ENCODE measurements at regions not wholly inside any gene's neighbourhood (a gene's known extent, or its start where the extent isn't known, plus 50 kb on each side); places are given as distances from the start of the nearest gene placed in this dataset.

GRCh38 chr3:157836022-157836421 is 270.2 kb downstream of the SHOX2 start:
- H3K4me1 ChIP-seq (ENCODE audit: control insufficient read depth in 1 of 2, extremely low read depth in 1 of 2, insufficient read depth in 2 of 2, low read length in 2 of 2): no peaks in the 10 kb centered on the region
- H3K27me3 Mint-ChIP-seq: peaks cover 0 to 8% of the 10 kb centered on the region in 2 donors
- POLR2A ChIA-PET: no interaction called here
- no peaks in the 10 kb centered on the region for H3K4me1 Mint-ChIP-seq
- no peaks in the 10 kb centered on the region for H3K9me3 ChIP-seq
- H3K27me3 ChIP-seq (replicated peaks in 1 of 2; ENCODE audit: control insufficient read depth in 2 of 2, extremely low read depth in 1 of 2, insufficient read depth in 2 of 2, low read length in 1 of 2): no peaks in the 10 kb centered on the region
- DNase-seq (no peak), ATAC-seq (replicated peaks in 1 of 4) (no peak)
- WGBS (ENCODE audit: insufficient coverage): 87% methylated on average over 6 of the region's 7 CpGs
- H3K36me3 Mint-ChIP-seq: no peaks in the 10 kb centered on the region
- H3K4me3 ChIP-seq (ENCODE audit: control insufficient read depth in 1 of 2, extremely low read depth in 1 of 2, low read length in 1 of 2): no peak overlapping the region
- no peak overlapping the region for H3K27ac Mint-ChIP-seq
- CTCF ChIA-PET: no interaction called here
- no peak overlapping the region for H3K4me3 Mint-ChIP-seq
- H3K9me3 Mint-ChIP-seq: peaks cover 0 to 4% (median 2%) of the 10 kb centered on the region in 3 donors
- no peak overlapping the region for H3K27ac ChIP-seq (ENCODE audit: low read length)
- no peaks in the 10 kb centered on the region for H3K36me3 ChIP-seq (ENCODE audit: control insufficient read depth in 2 of 2, extremely low read depth in 1 of 2, insufficient read depth in 1 of 2, low read length in 1 of 2)

- no peaks in the 10 kb centered on the region for H3K36me3 Mint-ChIP-seq
- POLR2A ChIA-PET: no interaction called here
These were observed 273.6 kb downstream of the SHOX2 start for GRCh38 chr3:157832588-157832987.

GRCh38 chr3:157830556-157831236 is 275.5 kb downstream of the SHOX2 start:
- no peaks in the 10 kb centered on the region for H3K36me3 ChIP-seq (ENCODE audit: control insufficient read depth in 2 of 2, extremely low read depth in 1 of 2, insufficient read depth in 1 of 2, low read length in 1 of 2)
- ATAC-seq (replicated peaks in 1 of 4): no peak
- 79% methylated on average over 3 of the region's 7 CpGs for WGBS (ENCODE audit: insufficient coverage)
- CTCF ChIA-PET: no interaction called here
- H3K27ac ChIP-seq (ENCODE audit: low read length): no peak overlapping the region
- H3K27me3 ChIP-seq (replicated peaks in 1 of 2; ENCODE audit: control insufficient read depth in 2 of 2, extremely low read depth in 1 of 2, insufficient read depth in 2 of 2, low read length in 1 of 2): no peaks in the 10 kb centered on the region
- no peak overlapping the region for H3K4me3 ChIP-seq (ENCODE audit: control insufficient read depth in 1 of 2, extremely low read depth in 1 of 2, low read length in 1 of 2)
- no peak for DNase-seq
- no peak overlapping the region for H3K27ac Mint-ChIP-seq
- no peaks in the 10 kb centered on the region for H3K36me3 Mint-ChIP-seq
- H3K4me1 Mint-ChIP-seq: no peaks in the 10 kb centered on the region
- POLR2A ChIA-PET: no interaction called here
- H3K4me1 ChIP-seq (ENCODE audit: control insufficient read depth in 1 of 2, extremely low read depth in 1 of 2, insufficient read depth in 2 of 2, low read length in 2 of 2): no peaks in the 10 kb centered on the region
- peaks cover 13 to 22% (median 13%) of the 10 kb centered on the region in 3 donors for H3K9me3 Mint-ChIP-seq
- no peaks in the 10 kb centered on the region for H3K9me3 ChIP-seq
- no peak overlapping the region for H3K4me3 Mint-ChIP-seq
- H3K27me3 Mint-ChIP-seq: peaks cover 0 to 4% of the 10 kb centered on the region in 2 donors

More at GRCh38 chr3:157832588-157832987, 273.6 kb downstream of the SHOX2 start:
- H3K4me3 Mint-ChIP-seq: no peak overlapping the region
- Histone ChIP-seq H3K9me3 (no peaks in the 10 kb centered on the region), H3K27ac (ENCODE audit: low read length) (no peak overlapping the region), H3K36me3 (ENCODE audit: control insufficient read depth in 2 of 2, extremely low read depth in 1 of 2, insufficient read depth in 1 of 2, low read length in 1 of 2) (no peaks in the 10 kb centered on the region), H3K4me1 (ENCODE audit: control insufficient read depth in 1 of 2, extremely low read depth in 1 of 2, insufficient read depth in 2 of 2, low read length in 2 of 2) (no peaks in the 10 kb centered on the region), H3K4me3 (ENCODE audit: control insufficient read depth in 1 of 2, extremely low read depth in 1 of 2, low read length in 1 of 2) (no peak overlapping the region), H3K27me3 (replicated peaks in 1 of 2; ENCODE audit: control insufficient read depth in 2 of 2, extremely low read depth in 1 of 2, insufficient read depth in 2 of 2, low read length in 1 of 2) (no peaks in the 10 kb centered on the region)
- WGBS (ENCODE audit: insufficient coverage): 83% methylated on average over 1 of the region's 3 CpGs
- peaks cover 13 to 15% (median 13%) of the 10 kb centered on the region in 3 donors for H3K9me3 Mint-ChIP-seq
- ATAC-seq (replicated peaks in 1 of 4) (no peak), DNase-seq (no peak)
- CTCF ChIA-PET: no interaction called here
- H3K4me1 Mint-ChIP-seq: no peaks in the 10 kb centered on the region
- peaks cover 0 to 4% of the 10 kb centered on the region in 2 donors for H3K27me3 Mint-ChIP-seq
- no peak overlapping the region for H3K27ac Mint-ChIP-seq

- Histone ChIP-seq H3K9me3 (no peaks in the 10 kb centered on the region), H3K4me1 (ENCODE audit: control insufficient read depth in 1 of 2, extremely low read depth in 1 of 2, insufficient read depth in 2 of 2, low read length in 2 of 2) (no peaks in the 10 kb centered on the region), H3K27ac (ENCODE audit: low read length) (no peak overlapping the region), H3K4me3 (ENCODE audit: control insufficient read depth in 1 of 2, extremely low read depth in 1 of 2, low read length in 1 of 2) (no peak overlapping the region), H3K27me3 (replicated peaks in 1 of 2; ENCODE audit: control insufficient read depth in 2 of 2, extremely low read depth in 1 of 2, insufficient read depth in 2 of 2, low read length in 1 of 2) (no peaks in the 10 kb centered on the region), H3K36me3 (ENCODE audit: control insufficient read depth in 2 of 2, extremely low read depth in 1 of 2, insufficient read depth in 1 of 2, low read length in 1 of 2) (no peaks in the 10 kb centered on the region)
- DNase-seq (no peak), ATAC-seq (replicated peaks in 1 of 4) (no peak)
- CTCF ChIA-PET: no interaction called here
- peaks cover 0 to 4% of the 10 kb centered on the region in 2 donors for H3K27me3 Mint-ChIP-seq
- no peak overlapping the region for H3K4me3 Mint-ChIP-seq
- POLR2A ChIA-PET: no interaction called here
- WGBS (ENCODE audit: insufficient coverage): no CpG with 5 or more reads among the region's 2 CpGs
- H3K27ac Mint-ChIP-seq: no peak overlapping the region
- H3K4me1 Mint-ChIP-seq: no peaks in the 10 kb centered on the region
- no peaks in the 10 kb centered on the region for H3K36me3 Mint-ChIP-seq
- H3K9me3 Mint-ChIP-seq: peaks cover 13 to 22% (median 13%) of the 10 kb centered on the region in 3 donors
These were observed 276.4 kb downstream of the SHOX2 start for GRCh38 chr3:157829786-157830185.

GRCh38 chr3:157824281-157824680 is 281.9 kb downstream of the SHOX2 start:
- Histone ChIP-seq H3K27ac (ENCODE audit: low read length) (no peak overlapping the region), H3K4me1 (ENCODE audit: control insufficient read depth in 1 of 2, extremely low read depth in 1 of 2, insufficient read depth in 2 of 2, low read length in 2 of 2) (no peaks in the 10 kb centered on the region), H3K36me3 (ENCODE audit: control insufficient read depth in 2 of 2, extremely low read depth in 1 of 2, insufficient read depth in 1 of 2, low read length in 1 of 2) (no peaks in the 10 kb centered on the region), H3K9me3 (no peaks in the 10 kb centered on the region), H3K4me3 (ENCODE audit: control insufficient read depth in 1 of 2, extremely low read depth in 1 of 2, low read length in 1 of 2) (no peak overlapping the region), H3K27me3 (replicated peaks in 1 of 2; ENCODE audit: control insufficient read depth in 2 of 2, extremely low read depth in 1 of 2, insufficient read depth in 2 of 2, low read length in 1 of 2) (no peaks in the 10 kb centered on the region)
- WGBS (ENCODE audit: insufficient coverage): 33% methylated on average over 1 of the region's 4 CpGs
- DNase-seq (no peak), ATAC-seq (replicated peaks in 1 of 4) (no peak)
- no peaks in the 10 kb centered on the region for H3K4me1 Mint-ChIP-seq
- H3K9me3 Mint-ChIP-seq: peaks cover 5 to 18% (median 9%) of the 10 kb centered on the region in 3 donors
- no peaks in the 10 kb centered on the region for H3K36me3 Mint-ChIP-seq
- H3K27me3 Mint-ChIP-seq: peaks cover 3 to 4% of the 10 kb centered on the region in 2 donors
- POLR2A ChIA-PET: no interaction called here
- H3K4me3 Mint-ChIP-seq: no peak overlapping the region
- H3K27ac Mint-ChIP-seq: no peak overlapping the region
- CTCF ChIA-PET: no interaction called here

DNA sequence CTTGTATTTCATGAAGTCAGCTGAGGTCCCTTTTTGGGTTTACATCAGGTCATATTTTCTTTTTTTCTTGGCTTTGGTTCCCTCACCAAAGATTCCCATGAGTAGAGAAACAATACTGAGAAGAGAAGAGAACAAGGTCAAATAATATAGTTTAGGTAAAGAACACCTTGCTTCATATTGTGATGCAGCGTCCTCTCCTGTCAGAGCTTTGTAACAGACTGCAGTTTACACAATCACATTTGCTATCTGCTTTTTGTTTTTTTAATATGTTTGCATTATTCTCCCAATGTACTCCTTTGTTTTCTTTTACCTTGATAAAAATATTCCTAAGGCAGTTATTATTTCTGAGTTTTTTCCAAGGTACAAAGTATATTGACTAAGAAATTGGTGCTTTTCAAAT is 283.2 kb downstream of the SHOX2 start:
- ChIA-PET POLR2A (no interaction called here), CTCF (no interaction called here)
- H3K27ac Mint-ChIP-seq: no peak overlapping the region
- no peak overlapping the region for H3K4me3 Mint-ChIP-seq
- ATAC-seq (replicated peaks in 1 of 4) (no peak), DNase-seq (no peak)
- WGBS (ENCODE audit: insufficient coverage): no CpG with 5 or more reads among the region's 1 CpG
- H3K36me3 Mint-ChIP-seq: no peaks in the 10 kb centered on the region
- Histone ChIP-seq H3K4me1 (ENCODE audit: control insufficient read depth in 1 of 2, extremely low read depth in 1 of 2, insufficient read depth in 2 of 2, low read length in 2 of 2) (no peaks in the 10 kb centered on the region), H3K4me3 (ENCODE audit: control insufficient read depth in 1 of 2, extremely low read depth in 1 of 2, low read length in 1 of 2) (no peak overlapping the region), H3K27ac (ENCODE audit: low read length) (no peak overlapping the region), H3K27me3 (replicated peaks in 1 of 2; ENCODE audit: control insufficient read depth in 2 of 2, extremely low read depth in 1 of 2, insufficient read depth in 2 of 2, low read length in 1 of 2) (no peaks in the 10 kb centered on the region), H3K9me3 (no peaks in the 10 kb centered on the region), H3K36me3 (ENCODE audit: control insufficient read depth in 2 of 2, extremely low read depth in 1 of 2, insufficient read depth in 1 of 2, low read length in 1 of 2) (no peaks in the 10 kb centered on the region)
- H3K9me3 Mint-ChIP-seq: peaks cover 0 to 12% (median 5%) of the 10 kb centered on the region in 3 donors
- H3K4me1 Mint-ChIP-seq: no peaks in the 10 kb centered on the region
- H3K27me3 Mint-ChIP-seq: peaks cover 3 to 4% of the 10 kb centered on the region in 2 donors

DNA sequence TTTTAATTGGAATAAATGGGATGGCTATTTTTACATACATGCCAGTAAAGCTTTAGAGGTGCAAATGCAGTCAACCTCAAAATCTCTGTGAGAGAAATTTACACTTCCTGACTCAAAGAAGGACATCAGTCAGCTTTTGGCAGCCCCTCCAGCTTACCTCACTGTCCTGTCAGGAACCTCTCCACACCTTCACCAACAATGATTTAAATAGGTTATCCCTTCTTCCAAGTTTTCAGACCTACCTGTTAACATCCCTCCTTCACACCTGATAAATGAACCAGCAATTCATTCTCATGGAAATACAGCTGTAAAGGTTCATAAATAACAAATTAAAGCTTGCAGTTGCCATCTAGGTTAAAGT is 286.1 kb downstream of the SHOX2 start:
- Histone ChIP-seq H3K4me1 (ENCODE audit: control insufficient read depth in 1 of 2, extremely low read depth in 1 of 2, insufficient read depth in 2 of 2, low read length in 2 of 2) (no peaks in the 10 kb centered on the region), H3K27ac (ENCODE audit: low read length) (no peak overlapping the region), H3K4me3 (ENCODE audit: control insufficient read depth in 1 of 2, extremely low read depth in 1 of 2, low read length in 1 of 2) (no peak overlapping the region), H3K27me3 (replicated peaks in 1 of 2; ENCODE audit: control insufficient read depth in 2 of 2, extremely low read depth in 1 of 2, insufficient read depth in 2 of 2, low read length in 1 of 2) (no peaks in the 10 kb centered on the region), H3K36me3 (ENCODE audit: control insufficient read depth in 2 of 2, extremely low read depth in 1 of 2, insufficient read depth in 1 of 2, low read length in 1 of 2) (no peaks in the 10 kb centered on the region), H3K9me3 (no peaks in the 10 kb centered on the region)
- no peak for DNase-seq
- POLR2A ChIA-PET: no interaction called here
- ATAC-seq (replicated peaks in 1 of 4): no peak
- H3K9me3 Mint-ChIP-seq: peaks cover 0 to 5% (median 0%) of the 10 kb centered on the region in 3 donors
- H3K4me1 Mint-ChIP-seq: no peaks in the 10 kb centered on the region
- H3K27me3 Mint-ChIP-seq: peaks cover 3 to 4% of the 10 kb centered on the region in 2 donors
- H3K36me3 Mint-ChIP-seq: no peaks in the 10 kb centered on the region
- no peak overlapping the region for H3K4me3 Mint-ChIP-seq
- no peak overlapping the region for H3K27ac Mint-ChIP-seq
- CTCF ChIA-PET: interaction anchor here in 1 of 2 donors (0.7 kb wide), 1 partner anchor 360 kb away, joined by 7 read pairs; no protein-coding TSS in a partner anchor
